Hepatocyte (in vitro differentiated cells): ENCODE measurements at regions not wholly inside any gene's neighbourhood (a gene's known extent, or its start where the extent isn't known, plus 50 kb on each side); places are given as distances from the start of the nearest gene placed in this dataset.

Experiments
- DNase-seq: peaks from one replicate; pipeline ENCODE4 v3.0.0-alpha.2; 2016; ENCODE audit warnings: low spot score
- H2AFZ ChIP-seq: fragments of 200-600 bp; sonication (generic); 2 replicates; pipeline ENCODE4 v1.6.0; 2016; ENCODE audit warnings: antibody characterized with exemption, mild to moderate bottlenecking
- H3K27ac ChIP-seq: fragments of 200-600 bp; sonication (generic); 2 replicates; pipeline ENCODE4 v1.5.1; 2016; ENCODE audit warnings: mild to moderate bottlenecking
- H3K27me3 ChIP-seq: fragments of 200-600 bp; sonication (generic); 2 replicates; pipeline ENCODE4 v1.6.1; 2016
- H3K36me3 ChIP-seq: fragments of 200-600 bp; sonication (generic); replicated peaks from 2 replicates; pipeline ENCODE4 v1.5.1; 2016; ENCODE audit warnings: low read depth; ENCODE audit not compliant: insufficient read depth
- H3K4me1 ChIP-seq: fragments of 200-600 bp; sonication (generic); 2 replicates; pipeline ENCODE4 v1.5.1; 2016; ENCODE audit warnings: mild to moderate bottlenecking, moderate library complexity; ENCODE audit not compliant: insufficient read depth
- H3K4me2 ChIP-seq: fragments of 200-600 bp; sonication (generic); 2 replicates; pipeline ENCODE4 v1.6.0; 2016
- H3K4me3 ChIP-seq: fragments of 200-600 bp; sonication (generic); 2 replicates; pipeline ENCODE4 v1.5.1; 2016; ENCODE audit warnings: mild to moderate bottlenecking
- H3K79me2 ChIP-seq: fragments of 200-600 bp; sonication (generic); 2 replicates; pipeline ENCODE4 v1.6.0; 2017; ENCODE audit warnings: mild to moderate bottlenecking
- H3K9me2 ChIP-seq: fragments of 200-600 bp; sonication (generic); replicated peaks from 2 replicates; pipeline ENCODE4 v1.6.0; 2017; ENCODE audit warnings: mild to moderate bottlenecking; ENCODE audit not compliant: insufficient read depth
- H3K9me3 ChIP-seq: fragments of 200-600 bp; sonication (generic); 2 replicates; pipeline ENCODE4 v1.5.1; 2016; ENCODE audit warnings: low read depth, mild to moderate bottlenecking
- H4K20me1 ChIP-seq: fragments of 200-600 bp; sonication (generic); 2 replicates; pipeline ENCODE4 v1.6.0; 2016; ENCODE audit warnings: mild to moderate bottlenecking; ENCODE audit not compliant: insufficient read depth, poor library complexity, severe bottlenecking
- EZH2 ChIP-seq: fragments of 200-600 bp; sonication (generic); IDR thresholded peaks from 2 replicates; pipeline ENCODE4 v1.6.1; 2016; ENCODE audit warnings: antibody characterized with exemption, mild to moderate bottlenecking, borderline replicate concordance
- EZH2phosphoT487 ChIP-seq: fragments of 200-600 bp; sonication (generic); IDR thresholded peaks from one replicate; pipeline ENCODE4 v1.6.1; 2018; ENCODE audit warnings: antibody characterized with exemption, mild to moderate bottlenecking, low read depth, moderate library complexity; ENCODE audit not compliant: unreplicated experiment, severe bottlenecking
- WGBS: methylation state at CpG from one replicate; pipeline ENCODE4 v1.1.6; 2016; ENCODE audit warnings: low lambda C conversion rate; ENCODE audit errors: missing lambda C conversion rate; 5-methylcytosine and 5-hydroxymethylcytosine counted together
- TF ChIP-seq, protein P1 (sequence below): fragments of 200-600 bp; sonication (generic); IDR thresholded peaks from 2 replicates; pipeline ENCODE4 v1.5.1; 2016; ENCODE audit warnings: antibody characterized with exemption, mild to moderate bottlenecking; ENCODE audit not compliant: poor library complexity

DNA sequence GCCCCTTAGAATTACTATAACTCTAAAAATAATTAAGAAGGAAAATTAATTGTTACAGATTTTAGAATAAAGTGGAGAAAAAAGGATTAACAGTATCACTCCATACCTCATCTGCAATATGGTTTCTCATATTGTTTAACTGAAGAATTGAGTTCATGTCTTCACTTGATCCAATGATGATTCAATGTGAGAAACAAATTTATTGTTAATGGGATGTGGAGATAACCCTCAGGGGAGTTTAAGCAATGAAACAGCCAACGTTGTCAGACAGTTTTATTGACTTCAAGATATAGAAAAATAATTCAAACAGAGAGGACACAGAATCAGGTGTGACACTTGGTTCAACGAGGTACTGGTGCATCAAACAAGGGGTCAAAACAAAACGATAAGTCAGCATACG, 665.2 kb upstream of the ACO1 start:
- Histone ChIP-seq H2AFZ (no peak overlapping the region), H4K20me1 (no peaks in the 10 kb centered on the region), H3K9me3 (no peaks in the 10 kb centered on the region), H3K27ac (no peak overlapping the region), H3K36me3 (no peaks in the 10 kb centered on the region), H3K4me2 (no peak overlapping the region), H3K9me2 (no peaks in the 10 kb centered on the region), H3K4me1 (no peaks in the 10 kb centered on the region), H3K79me2 (no peaks in the 10 kb centered on the region), H3K27me3 (no peaks in the 10 kb centered on the region), H3K4me3 (no peak overlapping the region)
- WGBS, result 60% methylated on average over 4 of the region's 4 CpGs
- TF ChIP-seq, protein P1, sequence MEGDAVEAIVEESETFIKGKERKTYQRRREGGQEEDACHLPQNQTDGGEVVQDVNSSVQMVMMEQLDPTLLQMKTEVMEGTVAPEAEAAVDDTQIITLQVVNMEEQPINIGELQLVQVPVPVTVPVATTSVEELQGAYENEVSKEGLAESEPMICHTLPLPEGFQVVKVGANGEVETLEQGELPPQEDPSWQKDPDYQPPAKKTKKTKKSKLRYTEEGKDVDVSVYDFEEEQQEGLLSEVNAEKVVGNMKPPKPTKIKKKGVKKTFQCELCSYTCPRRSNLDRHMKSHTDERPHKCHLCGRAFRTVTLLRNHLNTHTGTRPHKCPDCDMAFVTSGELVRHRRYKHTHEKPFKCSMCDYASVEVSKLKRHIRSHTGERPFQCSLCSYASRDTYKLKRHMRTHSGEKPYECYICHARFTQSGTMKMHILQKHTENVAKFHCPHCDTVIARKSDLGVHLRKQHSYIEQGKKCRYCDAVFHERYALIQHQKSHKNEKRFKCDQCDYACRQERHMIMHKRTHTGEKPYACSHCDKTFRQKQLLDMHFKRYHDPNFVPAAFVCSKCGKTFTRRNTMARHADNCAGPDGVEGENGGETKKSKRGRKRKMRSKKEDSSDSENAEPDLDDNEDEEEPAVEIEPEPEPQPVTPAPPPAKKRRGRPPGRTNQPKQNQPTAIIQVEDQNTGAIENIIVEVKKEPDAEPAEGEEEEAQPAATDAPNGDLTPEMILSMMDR, result no peak
- no peak for TF ChIP-seq EZH2
- no peak for TF ChIP-seq EZH2phosphoT487
- no peak for DNase-seq

DNA sequence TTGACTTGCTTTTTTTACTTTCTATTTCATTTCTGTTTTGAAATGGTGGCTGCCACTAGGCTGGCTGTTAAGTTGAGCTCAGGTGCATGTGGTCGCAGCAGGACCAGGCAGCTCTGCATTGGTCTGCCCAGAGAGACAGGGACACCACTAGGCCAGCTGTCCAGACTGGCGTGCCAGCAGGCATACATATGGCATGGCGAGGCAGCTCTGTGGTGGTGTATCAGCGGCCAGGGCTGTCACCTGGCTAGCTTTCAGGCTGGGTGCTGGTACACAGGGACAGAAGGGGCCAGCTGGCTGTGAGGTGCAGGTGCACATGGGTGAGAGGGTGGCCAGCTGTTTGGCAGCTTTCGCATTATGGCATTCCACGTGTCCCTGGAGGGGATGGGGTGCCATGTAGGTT, 654.0 kb upstream of the ACO1 start:
- Histone ChIP-seq H3K9me3 (no peaks in the 10 kb centered on the region), H3K27ac (no peak overlapping the region), H3K36me3 (no peaks in the 10 kb centered on the region), H3K9me2 (no peaks in the 10 kb centered on the region), H4K20me1 (no peaks in the 10 kb centered on the region), H3K4me3 (no peak overlapping the region), H3K27me3 (no peaks in the 10 kb centered on the region), H3K79me2 (no peaks in the 10 kb centered on the region), H2AFZ (no peak overlapping the region), H3K4me1 (no peaks in the 10 kb centered on the region), H3K4me2 (no peak overlapping the region)
- DNase-seq, result no peak
- WGBS, result 91% methylated on average over 6 of the region's 6 CpGs
- no peak for TF ChIP-seq EZH2
- TF ChIP-seq EZH2phosphoT487, result no peak
- TF ChIP-seq, protein P1, result no peak

DNA sequence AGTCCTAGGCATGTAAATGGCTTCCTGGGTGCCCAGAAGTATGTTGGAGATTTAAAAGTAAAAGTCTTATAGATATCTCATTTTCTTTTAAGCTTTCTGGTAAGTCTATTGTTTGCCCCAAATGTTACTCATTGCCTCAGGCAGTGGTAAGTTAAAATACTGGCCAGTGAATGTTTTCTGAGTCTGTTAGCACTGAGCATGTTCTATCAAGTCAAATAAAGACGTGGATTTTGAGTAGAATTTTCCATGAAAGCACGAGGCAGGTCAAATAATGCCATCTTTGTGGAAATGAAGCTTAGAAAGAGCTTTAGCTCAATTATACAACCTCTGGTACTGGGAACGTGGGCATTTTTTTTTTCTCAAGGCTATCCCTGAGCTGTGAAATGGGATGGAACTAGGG, 651.3 kb upstream of the ACO1 start:
- WGBS, result 73% methylated on average over 3 of the region's 3 CpGs

More for the DNA sequence above, 651.3 kb upstream of the ACO1 start:
- H3K9me3 ChIP-seq, result no peaks in the 10 kb centered on the region
- H4K20me1 ChIP-seq, result no peaks in the 10 kb centered on the region
- TF ChIP-seq, protein P1, result no peak
- TF ChIP-seq EZH2 (no peak), EZH2phosphoT487 (no peak)
- no peak overlapping the region for H3K4me2 ChIP-seq
- H3K4me3 ChIP-seq, result no peak overlapping the region
- H3K27ac ChIP-seq, result no peak overlapping the region
- H3K9me2 ChIP-seq, result no peaks in the 10 kb centered on the region
- H3K27me3 ChIP-seq, result no peaks in the 10 kb centered on the region
- DNase-seq, result no peak
- H2AFZ ChIP-seq, result no peak overlapping the region
- no peaks in the 10 kb centered on the region for H3K4me1 ChIP-seq
- H3K36me3 ChIP-seq, result no peaks in the 10 kb centered on the region
- H3K79me2 ChIP-seq, result no peaks in the 10 kb centered on the region
